ENCODE measurements at regions not wholly inside any gene's neighbourhood (a gene's known extent, or its start where the extent isn't known, plus 50 kb on each side); places are given as distances from the start of the nearest gene placed in this dataset.

DNA sequence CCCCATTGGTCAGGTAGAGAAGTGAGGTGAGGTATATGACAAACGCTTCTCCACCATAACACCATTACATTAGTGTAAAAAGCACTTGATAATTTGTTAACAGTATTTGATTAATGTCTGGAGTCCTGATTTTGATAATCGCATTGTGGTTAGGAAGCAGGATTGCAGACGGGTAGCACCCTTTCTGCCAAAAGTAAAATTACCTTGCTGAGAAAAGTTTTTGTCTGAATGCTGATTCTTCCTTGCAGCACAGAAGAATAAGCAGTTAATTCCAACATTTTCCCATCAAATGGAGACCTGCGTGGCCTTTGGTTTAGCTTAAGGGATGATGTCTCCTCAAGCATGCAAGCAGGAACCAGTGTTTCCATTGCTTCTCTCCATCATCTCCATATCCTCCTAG lies 1090.2 kb upstream of the TMEM132C start:
- Histone ChIP-seq H2BK15ac (ENCODE audit: low read length) (no peak overlapping the region), H2BK5ac (ENCODE audit: low read length) (no peak overlapping the region), H2AFZ (ENCODE audit: low read length) (no peak overlapping the region), H3K23ac (ENCODE audit: low read depth, low read length, poor library complexity) (no peak overlapping the region), H3K14ac (ENCODE audit: low read length) (no peak overlapping the region), H3K9me3 (replicated peaks in 1 of 2; ENCODE audit: control insufficient read depth in 2 of 2, insufficient read depth in 1 of 2, low read depth in 1 of 2, low read length in 2 of 2) (peaks cover 0 to 10% of the 10 kb centered on the region in 2 donors), H3K9ac (ENCODE audit: low read depth, low read length, poor library complexity) (no peak overlapping the region), H3K18ac (ENCODE audit: low read length) (no peak overlapping the region), H3K79me1 (ENCODE audit: low read depth, low read length) (peaks cover 2% of the 10 kb centered on the region), H3K36me3 (replicated peaks in 1 of 2; ENCODE audit: control insufficient read depth in 2 of 2, insufficient read depth in 2 of 2, low read length in 2 of 2) (no peaks in the 10 kb centered on the region), H3K4ac (ENCODE audit: low read length) (no peak overlapping the region), H4K91ac (ENCODE audit: low read depth, low read length, poor library complexity) (no peak overlapping the region), H3K4me3 (ENCODE audit: low read length in 2 of 2) (no peak overlapping the region), H3K4me1 (ENCODE audit: control insufficient read depth in 2 of 2, insufficient read depth in 1 of 2, low read depth in 1 of 2, low read length in 2 of 2) (no peaks in the 10 kb centered on the region), H2AK5ac (ENCODE audit: low read depth, low read length) (no peak overlapping the region), H3K4me2 (ENCODE audit: insufficient read depth, low read length, poor library complexity, severe bottlenecking) (no peak overlapping the region), H3K27me3 (ENCODE audit: control insufficient read depth in 3 of 3, insufficient read depth in 3 of 3, low read depth in 1 of 3, low read length in 3 of 3) (no peaks in the 10 kb centered on the region), H3K27ac (replicated peaks; ENCODE audit: low read length) (no peak overlapping the region), H4K8ac (ENCODE audit: low read depth, low read length) (no peak overlapping the region), H2BK12ac (ENCODE audit: low read length) (no peak overlapping the region), H2BK120ac (ENCODE audit: low read depth, low read length) (no peak overlapping the region)
- no peak for DNase-seq (ENCODE audit: low spot score)
- WGBS, 2 donors (ENCODE audit: extremely low coverage in 2 of 2, insufficient read length in 2 of 2, insufficient replicate concordance in 1 of 2) = no CpG with 5 or more reads among the region's 4 CpGs

DNA sequence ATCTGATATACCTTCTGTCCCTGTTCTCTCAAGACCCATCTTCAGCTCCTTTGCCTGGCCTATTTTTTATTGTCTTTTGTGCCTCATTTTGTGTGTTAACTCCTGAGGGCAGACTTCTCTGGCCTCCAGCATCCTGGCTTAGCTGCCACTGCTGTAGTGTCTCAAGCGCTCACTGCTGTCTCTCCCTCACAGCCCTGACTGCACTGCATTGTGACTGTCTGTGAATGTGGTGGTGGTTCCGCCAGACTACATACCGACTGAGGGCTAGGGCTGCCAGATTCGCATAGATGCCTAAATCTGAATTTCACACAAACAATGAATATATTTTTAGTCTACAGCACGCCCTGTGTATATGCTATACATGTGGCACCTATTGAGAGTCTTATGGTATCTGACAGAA lies 1088.9 kb upstream of the TMEM132C start:
- Histone ChIP-seq H2BK15ac (ENCODE audit: low read length) (no peak overlapping the region), H4K91ac (ENCODE audit: low read depth, low read length, poor library complexity) (no peak overlapping the region), H3K14ac (ENCODE audit: low read length) (no peak overlapping the region), H3K4me1 (ENCODE audit: control insufficient read depth in 2 of 2, insufficient read depth in 1 of 2, low read depth in 1 of 2, low read length in 2 of 2) (no peaks in the 10 kb centered on the region), H3K9me3 (replicated peaks in 1 of 2; ENCODE audit: control insufficient read depth in 2 of 2, insufficient read depth in 1 of 2, low read depth in 1 of 2, low read length in 2 of 2) (peaks cover 0 to 8% of the 10 kb centered on the region in 2 donors), H3K4me3 (ENCODE audit: low read length in 2 of 2) (no peak overlapping the region), H3K79me1 (ENCODE audit: low read depth, low read length) (peaks cover 2% of the 10 kb centered on the region), H3K4ac (ENCODE audit: low read length) (no peak overlapping the region), H2BK5ac (ENCODE audit: low read length) (no peak overlapping the region), H3K4me2 (ENCODE audit: insufficient read depth, low read length, poor library complexity, severe bottlenecking) (no peak overlapping the region), H2BK120ac (ENCODE audit: low read depth, low read length) (no peak overlapping the region), H3K9ac (ENCODE audit: low read depth, low read length, poor library complexity) (no peak overlapping the region), H4K8ac (ENCODE audit: low read depth, low read length) (no peak overlapping the region), H2AK5ac (ENCODE audit: low read depth, low read length) (no peak overlapping the region), H3K27me3 (ENCODE audit: control insufficient read depth in 3 of 3, insufficient read depth in 3 of 3, low read depth in 1 of 3, low read length in 3 of 3) (no peaks in the 10 kb centered on the region), H2BK12ac (ENCODE audit: low read length) (no peak overlapping the region), H3K27ac (replicated peaks; ENCODE audit: low read length) (no peak overlapping the region), H2AFZ (ENCODE audit: low read length) (no peak overlapping the region), H3K36me3 (replicated peaks in 1 of 2; ENCODE audit: control insufficient read depth in 2 of 2, insufficient read depth in 2 of 2, low read length in 2 of 2) (no peaks in the 10 kb centered on the region), H3K18ac (ENCODE audit: low read length) (no peak overlapping the region), H3K23ac (ENCODE audit: low read depth, low read length, poor library complexity) (no peak overlapping the region)
- no peak for DNase-seq (ENCODE audit: low spot score)
- WGBS, 2 donors (ENCODE audit: extremely low coverage in 2 of 2, insufficient read length in 2 of 2, insufficient replicate concordance in 1 of 2) = no CpG with 5 or more reads among the region's 5 CpGs

DNA sequence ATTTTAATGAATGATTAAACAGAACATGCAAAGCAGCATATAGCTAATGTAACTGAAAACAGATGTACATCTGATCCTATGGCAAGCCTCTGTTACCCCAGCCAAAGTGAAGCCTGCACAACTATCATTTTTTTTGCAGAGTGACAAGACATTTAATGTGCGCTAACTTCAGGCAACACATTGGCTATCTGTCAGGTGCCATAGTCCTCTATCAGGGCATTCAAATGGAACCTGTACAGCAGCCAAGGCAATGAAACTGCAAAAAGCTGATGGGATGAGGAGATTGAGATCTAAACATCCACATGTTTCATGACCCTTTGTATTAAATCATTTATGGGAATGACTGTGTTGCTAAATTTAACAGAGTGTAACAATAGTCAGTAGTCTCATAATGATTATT lies 1088.5 kb upstream of the TMEM132C start:
- Histone ChIP-seq H2AFZ (ENCODE audit: low read length) (no peak overlapping the region), H3K79me1 (ENCODE audit: low read depth, low read length) (peaks cover 2% of the 10 kb centered on the region), H2BK12ac (ENCODE audit: low read length) (no peak overlapping the region), H3K9ac (ENCODE audit: low read depth, low read length, poor library complexity) (no peak overlapping the region), H3K4me3 (ENCODE audit: low read length in 2 of 2) (no peak overlapping the region), H2BK120ac (ENCODE audit: low read depth, low read length) (no peak overlapping the region), H3K27me3 (ENCODE audit: control insufficient read depth in 3 of 3, insufficient read depth in 3 of 3, low read depth in 1 of 3, low read length in 3 of 3) (no peaks in the 10 kb centered on the region), H4K91ac (ENCODE audit: low read depth, low read length, poor library complexity) (no peak overlapping the region), H3K36me3 (replicated peaks in 1 of 2; ENCODE audit: control insufficient read depth in 2 of 2, insufficient read depth in 2 of 2, low read length in 2 of 2) (no peaks in the 10 kb centered on the region), H3K4ac (ENCODE audit: low read length) (no peak overlapping the region), H2AK5ac (ENCODE audit: low read depth, low read length) (no peak overlapping the region), H4K8ac (ENCODE audit: low read depth, low read length) (no peak overlapping the region), H3K4me1 (ENCODE audit: control insufficient read depth in 2 of 2, insufficient read depth in 1 of 2, low read depth in 1 of 2, low read length in 2 of 2) (no peaks in the 10 kb centered on the region), H3K14ac (ENCODE audit: low read length) (no peak overlapping the region), H3K4me2 (ENCODE audit: insufficient read depth, low read length, poor library complexity, severe bottlenecking) (no peak overlapping the region), H3K18ac (ENCODE audit: low read length) (no peak overlapping the region), H3K23ac (ENCODE audit: low read depth, low read length, poor library complexity) (no peak overlapping the region), H2BK5ac (ENCODE audit: low read length) (no peak overlapping the region), H3K9me3 (replicated peaks in 1 of 2; ENCODE audit: control insufficient read depth in 2 of 2, insufficient read depth in 1 of 2, low read depth in 1 of 2, low read length in 2 of 2) (peaks cover 0 to 8% of the 10 kb centered on the region in 2 donors), H2BK15ac (ENCODE audit: low read length) (no peak overlapping the region), H3K27ac (replicated peaks; ENCODE audit: low read length) (no peak overlapping the region)
- DNase-seq (ENCODE audit: low spot score) = no peak
- no CpG with 5 or more reads among the region's 1 CpG for WGBS, 2 donors (ENCODE audit: extremely low coverage in 2 of 2, insufficient read length in 2 of 2, insufficient replicate concordance in 1 of 2)

DNA sequence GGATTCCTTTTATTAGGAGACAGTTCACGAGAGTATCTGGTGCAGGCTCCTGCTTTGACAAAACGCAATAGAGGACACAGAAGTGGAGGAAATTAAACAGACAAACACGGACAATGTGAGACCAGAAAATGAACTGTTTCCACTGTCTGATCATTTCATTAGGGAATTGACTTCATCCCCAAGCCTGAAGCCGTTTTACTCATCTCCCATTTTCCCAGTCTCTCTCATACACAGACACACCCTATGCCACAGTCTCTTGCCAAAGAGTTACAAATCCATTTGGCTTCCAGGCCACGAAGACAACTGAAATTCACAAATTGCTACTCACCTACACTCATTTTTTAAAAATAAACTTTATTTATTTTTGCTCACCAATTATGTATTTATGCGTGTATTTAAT lies 1087.8 kb upstream of the TMEM132C start:
- Histone ChIP-seq H4K8ac (ENCODE audit: low read depth, low read length) (no peak overlapping the region), H3K9ac (ENCODE audit: low read depth, low read length, poor library complexity) (no peak overlapping the region), H3K4ac (ENCODE audit: low read length) (no peak overlapping the region), H3K23ac (ENCODE audit: low read depth, low read length, poor library complexity) (no peak overlapping the region), H3K18ac (ENCODE audit: low read length) (no peak overlapping the region), H3K27ac (replicated peaks; ENCODE audit: low read length) (no peak overlapping the region), H3K14ac (ENCODE audit: low read length) (no peak overlapping the region), H2AFZ (ENCODE audit: low read length) (no peak overlapping the region), H4K91ac (ENCODE audit: low read depth, low read length, poor library complexity) (no peak overlapping the region), H3K79me1 (ENCODE audit: low read depth, low read length) (peaks cover 2% of the 10 kb centered on the region), H3K4me1 (ENCODE audit: control insufficient read depth in 2 of 2, insufficient read depth in 1 of 2, low read depth in 1 of 2, low read length in 2 of 2) (no peaks in the 10 kb centered on the region), H3K27me3 (ENCODE audit: control insufficient read depth in 3 of 3, insufficient read depth in 3 of 3, low read depth in 1 of 3, low read length in 3 of 3) (no peaks in the 10 kb centered on the region), H2AK5ac (ENCODE audit: low read depth, low read length) (no peak overlapping the region), H2BK12ac (ENCODE audit: low read length) (no peak overlapping the region), H2BK120ac (ENCODE audit: low read depth, low read length) (no peak overlapping the region), H3K4me2 (ENCODE audit: insufficient read depth, low read length, poor library complexity, severe bottlenecking) (no peak overlapping the region), H3K36me3 (replicated peaks in 1 of 2; ENCODE audit: control insufficient read depth in 2 of 2, insufficient read depth in 2 of 2, low read length in 2 of 2) (no peaks in the 10 kb centered on the region), H3K9me3 (replicated peaks in 1 of 2; ENCODE audit: control insufficient read depth in 2 of 2, insufficient read depth in 1 of 2, low read depth in 1 of 2, low read length in 2 of 2) (peaks cover 0 to 8% of the 10 kb centered on the region in 2 donors), H2BK15ac (ENCODE audit: low read length) (no peak overlapping the region), H3K4me3 (ENCODE audit: low read length in 2 of 2) (no peak overlapping the region), H2BK5ac (ENCODE audit: low read length) (no peak overlapping the region)
- 100% methylated on average over 1 of the region's 6 CpGs; no CpG with 5 or more reads in 1 of the 2 donors for WGBS, 2 donors (ENCODE audit: extremely low coverage in 2 of 2, insufficient read length in 2 of 2, insufficient replicate concordance in 1 of 2)
- DNase-seq (ENCODE audit: low spot score) = no peak
